GM12873 (cell line): ENCODE measurements at regions not wholly inside any gene's neighbourhood (a gene's known extent, or its start where the extent isn't known, plus 50 kb on each side); places are given as distances from the start of the nearest gene placed in this dataset.

ENCODE experiments used
- CTCF ChIP-seq: IDR thresholded peaks from 2 replicates; pipeline ENCODE4 v1.5.1; 2012; ENCODE audit warnings: low read depth, mild to moderate bottlenecking, moderate library complexity, low read length, control low read depth; ENCODE audit not compliant: insufficient read depth; ENCODE audit errors: missing control alignments

- TF ChIP-seq CTCF: no peak
Measured at GRCh38 chr2:40886655-40887054, 434.8 kb upstream of the SLC8A1 start.

- no peak for TF ChIP-seq CTCF
Measured at GRCh38 chr2:40896358-40896757, 444.5 kb upstream of the SLC8A1 start.

- TF ChIP-seq CTCF: no peak
Measured at GRCh38 chr2:40914666-40915065, 462.8 kb upstream of the SLC8A1 start.

- no peak for TF ChIP-seq CTCF
Measured at GRCh38 chr2:40915651-40916050, 463.8 kb upstream of the SLC8A1 start.

GRCh38 chr2:40935349-40935748, 483.5 kb upstream of the SLC8A1 start:
- no peak for TF ChIP-seq CTCF

- TF ChIP-seq CTCF: no peak
Measured at GRCh38 chr2:40937284-40937683, 485.4 kb upstream of the SLC8A1 start.

- no peak for TF ChIP-seq CTCF
Measured at GRCh38 chr2:40953341-40953740, 501.5 kb upstream of the SLC8A1 start.
